ENCODE measurements at regions not wholly inside any gene's neighbourhood (a gene's known extent, or its start where the extent isn't known, plus 50 kb on each side); places are given as distances from the start of the nearest gene placed in this dataset.

- Histone ChIP-seq H3K4me1 (no peaks in the 10 kb centered on the region), H3K36me3 (no peaks in the 10 kb centered on the region), H3K4me3 (no peak overlapping the region), H3K9me3 (no peaks in the 10 kb centered on the region), H3K27me3 (peaks cover 0 to 25% (median 9%) of the 10 kb centered on the region in 7 donors), H3K27ac (no peak overlapping the region)
- TF ChIP-seq CTCF (IDR thresholded peaks at IDR 0.05): no peak
- WGBS, 2 donors: 35 to 41% methylated on average over 1 of the region's 1 CpG
- intact Hi-C loops (cut with DNase I): no loop called here
- DNase-seq (no peak), ATAC-seq (no peak)
Observed at GRCh38 chr1:157233131-157233530, 94.9 kb upstream of the ETV3 start.

- H3K27ac ChIP-seq: no peak overlapping the region
- H3K4me1 ChIP-seq: no peaks in the 10 kb centered on the region
- H3K27me3 ChIP-seq: peaks cover 0 to 16% (median 4%) of the 10 kb centered on the region in 7 donors
- intact Hi-C loops (cut with DNase I): no loop called here
- 65 to 66% methylated on average over 4 of the region's 4 CpGs for WGBS, 2 donors
- ATAC-seq (no peak), DNase-seq (no peak)
- no peak overlapping the region for H3K4me3 ChIP-seq
- no peaks in the 10 kb centered on the region for H3K36me3 ChIP-seq
- H3K9me3 ChIP-seq: no peaks in the 10 kb centered on the region
- TF ChIP-seq CTCF (IDR thresholded peaks at IDR 0.05): no peak
Observed at GRCh38 chr1:157231846-157232525, 93.8 kb upstream of the ETV3 start.

GRCh38 chr1:157230500-157230899, 92.3 kb upstream of the ETV3 start:
- intact Hi-C loops (cut with DNase I): no loop called here
- no peak overlapping the region for H3K4me3 ChIP-seq
- peaks cover 0 to 8% (median 0%) of the 10 kb centered on the region in 7 donors for H3K27me3 ChIP-seq
- H3K36me3 ChIP-seq: no peaks in the 10 kb centered on the region
- H3K9me3 ChIP-seq: peaks cover 0 to 3% (median 0%) of the 10 kb centered on the region in 11 donors
- ATAC-seq (no peak), DNase-seq (no peak)
- no peaks in the 10 kb centered on the region for H3K4me1 ChIP-seq
- WGBS, 2 donors: 79 to 83% methylated on average over 4 of the region's 4 CpGs
- TF ChIP-seq CTCF (IDR thresholded peaks at IDR 0.05): no peak
- no peak overlapping the region for H3K27ac ChIP-seq

GRCh38 chr1:157227700-157228099, 89.5 kb upstream of the ETV3 start:
- WGBS, 2 donors: 67 to 71% methylated on average over 5 of the region's 5 CpGs
- Histone ChIP-seq H3K4me1 (no peaks in the 10 kb centered on the region), H3K36me3 (no peaks in the 10 kb centered on the region), H3K9me3 (peaks cover 0 to 11% (median 0%) of the 10 kb centered on the region in 11 donors), H3K4me3 (no peak overlapping the region), H3K27me3 (peaks cover 0 to 8% (median 4%) of the 10 kb centered on the region in 7 donors), H3K27ac (no peak overlapping the region)
- TF ChIP-seq CTCF (IDR thresholded peaks at IDR 0.05): no peak
- intact Hi-C loops (cut with DNase I): no loop called here
- DNase-seq (no peak), ATAC-seq (no peak)
